Breast epithelium (tissue), 3 donors: ENCODE measurements at regions not wholly inside any gene's neighbourhood (a gene's known extent, or its start where the extent isn't known, plus 50 kb on each side); places are given as distances from the start of the nearest gene placed in this dataset.
"Not testable (repeated sequence)": the region's sequence is repeated elsewhere in the genome, so short reads cannot be mapped to it uniquely, and the experiment has no call there.

Experiments
- POLR2AphosphoS5 ChIP-seq, 3 donors: sonication (generic); formaldehyde crosslinking; IDR thresholded peaks; one replicate each; pipeline ENCODE4 v1.6.1; 2017; ENCODE audit warnings: antibody characterized with exemption in 3 of 3
- TF ChIP-seq, protein P1 (sequence below), 3 donors: fragments of 450-650 bp; IDR thresholded peaks; one replicate each; pipeline ENCODE4 v1.5.1; 2016 to 2017; ENCODE audit warnings: antibody characterized with exemption in 3 of 3, mild to moderate bottlenecking in 3 of 3, moderate library complexity in 3 of 3

DNA sequence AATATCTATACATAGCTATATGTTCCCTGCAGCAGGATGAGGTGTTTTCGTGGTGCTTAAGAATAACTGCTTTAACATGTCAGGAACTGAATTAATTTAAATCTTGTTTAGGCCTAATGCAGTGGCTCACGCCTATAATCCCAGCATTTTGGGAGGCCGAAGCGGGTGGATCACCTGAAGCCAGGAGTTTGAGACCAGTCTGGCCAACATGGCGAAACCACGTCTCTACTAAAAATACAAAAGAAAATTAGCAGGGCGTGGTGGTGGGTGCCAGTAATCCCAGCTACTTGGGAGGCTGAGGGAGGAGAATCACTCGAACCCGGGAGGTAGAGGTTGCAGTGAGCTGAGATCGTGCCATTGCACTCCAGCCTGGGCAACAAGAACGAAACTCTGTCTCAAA, 717.8 kb upstream of the EPHA7 start:
- TF ChIP-seq, protein P1, sequence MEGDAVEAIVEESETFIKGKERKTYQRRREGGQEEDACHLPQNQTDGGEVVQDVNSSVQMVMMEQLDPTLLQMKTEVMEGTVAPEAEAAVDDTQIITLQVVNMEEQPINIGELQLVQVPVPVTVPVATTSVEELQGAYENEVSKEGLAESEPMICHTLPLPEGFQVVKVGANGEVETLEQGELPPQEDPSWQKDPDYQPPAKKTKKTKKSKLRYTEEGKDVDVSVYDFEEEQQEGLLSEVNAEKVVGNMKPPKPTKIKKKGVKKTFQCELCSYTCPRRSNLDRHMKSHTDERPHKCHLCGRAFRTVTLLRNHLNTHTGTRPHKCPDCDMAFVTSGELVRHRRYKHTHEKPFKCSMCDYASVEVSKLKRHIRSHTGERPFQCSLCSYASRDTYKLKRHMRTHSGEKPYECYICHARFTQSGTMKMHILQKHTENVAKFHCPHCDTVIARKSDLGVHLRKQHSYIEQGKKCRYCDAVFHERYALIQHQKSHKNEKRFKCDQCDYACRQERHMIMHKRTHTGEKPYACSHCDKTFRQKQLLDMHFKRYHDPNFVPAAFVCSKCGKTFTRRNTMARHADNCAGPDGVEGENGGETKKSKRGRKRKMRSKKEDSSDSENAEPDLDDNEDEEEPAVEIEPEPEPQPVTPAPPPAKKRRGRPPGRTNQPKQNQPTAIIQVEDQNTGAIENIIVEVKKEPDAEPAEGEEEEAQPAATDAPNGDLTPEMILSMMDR (IDR thresholded peaks at IDR 0.05), result not testable (repeated sequence)
- TF ChIP-seq POLR2AphosphoS5 (IDR thresholded peaks at IDR 0.05), result not testable (repeated sequence)
